IMR-90 (cell line): ENCODE measurements at regions not wholly inside any gene's neighbourhood (a gene's known extent, or its start where the extent isn't known, plus 50 kb on each side); places are given as distances from the start of the nearest gene placed in this dataset.

Experiments used
- ATAC-seq: fragments of 200-7000 bp; cut with Tn5 transposase; 2 replicates; pipeline ENCODE4 v1.9.1; 2020; ENCODE audit warnings: low read depth, mild to moderate bottlenecking, moderate library complexity
- BruUV-seq: library from RNA; stranded (reverse); fragments of 400-500 nt; replicated peaks from 2 replicates; lab custom pipeline; 2021; lab: Mats Ljungman, UMichigan
- CTCF ChIA-PET: fragments of 300-600 bp; formaldehyde crosslinking; extraction: SDS; loops from one replicate; lab custom pipeline; 2021; ENCODE audit warnings: antibody characterized with exemption; lab: Yijun Ruan, JAX
- POLR2A ChIA-PET: fragments of 300-600 bp; sonication (Branson Sonifier 250); formaldehyde crosslinking; loops from one replicate; lab custom pipeline; 2022; ENCODE audit warnings: antibody characterized with exemption; ENCODE audit not compliant: unreplicated experiment; lab: Charles Lee
- DNase-seq: peaks from one replicate; pipeline ENCODE4 v3.0.0; 2013
- H2AFZ ChIP-seq: replicated peaks from 2 replicates; pipeline ENCODE3; 2013; ENCODE audit warnings: low read length, mild to moderate bottlenecking; ENCODE audit not compliant: poor library complexity
- H2AK5ac ChIP-seq: 2 replicates; pipeline ENCODE4 v1.6.1; 2013; ENCODE audit warnings: low read depth, low read length, inconsistent platforms
- H2AK9ac ChIP-seq: replicated peaks from 2 replicates; pipeline ENCODE3; 2013; ENCODE audit warnings: mild to moderate bottlenecking, low read depth, low read length, moderate library complexity; ENCODE audit not compliant: poor library complexity
- H2BK120ac ChIP-seq: 2 replicates; pipeline ENCODE4 v1.6.1; 2013; ENCODE audit warnings: low read depth, low read length, inconsistent platforms
- H2BK15ac ChIP-seq: 3 replicates; pipeline ENCODE4 v1.6.1; 2013; ENCODE audit warnings: low read depth, low read length, inconsistent platforms
- H2BK20ac ChIP-seq: 2 replicates; pipeline ENCODE4 v1.6.1; 2013; ENCODE audit warnings: low read depth, mild to moderate bottlenecking, inconsistent platforms, low read length, moderate library complexity
- H2BK5ac ChIP-seq: 2 replicates; pipeline ENCODE4 v1.6.1; 2013; ENCODE audit warnings: mild to moderate bottlenecking, low read depth, low read length, inconsistent platforms; ENCODE audit not compliant: poor library complexity, severe bottlenecking
- H3K14ac ChIP-seq: replicated peaks from 2 replicates; pipeline ENCODE4 v1.6.1; 2013; ENCODE audit warnings: low read depth, low read length, inconsistent platforms
- H3K18ac ChIP-seq: 2 replicates; pipeline ENCODE4 v1.6.1; 2013; ENCODE audit warnings: low read depth, low read length, control low read depth
- H3K23ac ChIP-seq: 2 replicates; pipeline ENCODE4 v1.6.1; 2013; ENCODE audit warnings: low read depth, low read length, inconsistent platforms
- H3K27ac ChIP-seq: 2 replicates; pipeline ENCODE4 v1.5.1; 2013; ENCODE audit warnings: mild to moderate bottlenecking, control low read depth, low read length; ENCODE audit not compliant: insufficient read depth
- H3K27me3 ChIP-seq: 2 replicates; pipeline ENCODE4 v1.6.1; 2013; ENCODE audit warnings: low read length; ENCODE audit not compliant: control insufficient read depth, insufficient read depth
- H3K36me3 ChIP-seq: 2 replicates; pipeline ENCODE4 v1.6.1; 2013; ENCODE audit warnings: low read length, mixed read lengths; ENCODE audit not compliant: control insufficient read depth, insufficient read depth
- H3K4ac ChIP-seq: 2 replicates; pipeline ENCODE4 v1.6.1; 2013; ENCODE audit warnings: low read depth, low read length, inconsistent platforms
- H3K4me1 ChIP-seq: 2 replicates; pipeline ENCODE4 v1.6.1; 2013; ENCODE audit warnings: low read length, mixed read lengths; ENCODE audit not compliant: control insufficient read depth, insufficient read depth
- H3K4me2 ChIP-seq: 2 replicates; pipeline ENCODE4 v1.6.1; 2013; ENCODE audit warnings: low read depth, mild to moderate bottlenecking, control low read depth, low read length, moderate library complexity
- H3K4me3 ChIP-seq: 2 replicates; pipeline ENCODE4 v1.5.1; 2013; ENCODE audit warnings: low read depth, mild to moderate bottlenecking, control low read depth, low read length, moderate library complexity; ENCODE audit not compliant: insufficient read depth
- H3K56ac ChIP-seq: 2 replicates; pipeline ENCODE4 v1.6.1; 2013; ENCODE audit warnings: low read length, inconsistent platforms; ENCODE audit not compliant: insufficient read depth; ENCODE audit errors: extremely low read depth
- H3K79me1 ChIP-seq, 2 experiments: 2 replicates each; pipeline ENCODE4 v1.6.1; 2013; ENCODE audit warnings: low read length in 2 of 2, inconsistent platforms in 1 of 2, low read depth in 1 of 2
- H3K9ac ChIP-seq: 2 replicates; pipeline ENCODE4 v1.6.1; 2013; ENCODE audit warnings: low read depth, low read length, control low read depth
- H3K9me1 ChIP-seq: 2 replicates; pipeline ENCODE4 v1.6.1; 2013; ENCODE audit warnings: low read length, inconsistent platforms; ENCODE audit not compliant: insufficient read depth
- H3K9me3 ChIP-seq: 2 replicates; pipeline ENCODE4 v1.6.1; 2013; ENCODE audit warnings: low read length; ENCODE audit not compliant: control insufficient read depth, insufficient read depth
- H4K20me1 ChIP-seq: 2 replicates; pipeline ENCODE4 v1.6.1; 2013; ENCODE audit warnings: low read length, inconsistent platforms; ENCODE audit not compliant: insufficient read depth
- H4K5ac ChIP-seq: 2 replicates; pipeline ENCODE4 v1.6.1; 2013; ENCODE audit warnings: mild to moderate bottlenecking, low read depth, low read length, control low read depth
- H4K8ac ChIP-seq, 2 experiments: 2 replicates each; pipeline ENCODE4 v1.6.1; 2013; ENCODE audit warnings: low read depth in 2 of 2, low read length in 2 of 2, control low read depth in 1 of 2, inconsistent platforms in 1 of 2
- H4K91ac ChIP-seq: 2 replicates; pipeline ENCODE4 v1.6.1; 2013; ENCODE audit warnings: low read depth, low read length, inconsistent platforms; ENCODE audit not compliant: insufficient read depth
- MAFK ChIP-seq: IDR thresholded peaks from 2 replicates; pipeline ENCODE4 v1.6.1; 2012; ENCODE audit warnings: low read depth, low read length, improper control_type of control experiment
- WGBS, 2 experiments: methylation state at CpG; one replicate each; pipeline versions ENCODE4 v1.1.5 to v1.1.7; 2013; ENCODE audit warnings: missing lambda C conversion rate in 2 of 2; ENCODE audit not compliant: insufficient read length in 1 of 2; ENCODE audit errors: extremely low coverage in 2 of 2; 5-methylcytosine and 5-hydroxymethylcytosine counted together
- dilution Hi-C: fragments of 300-500 bp; cut with HindIII; formaldehyde crosslinking; loops from one replicate; pipeline ENCODE4 v1.14.3; 2018; ENCODE audit warnings: low sequenced_read_pairs; ENCODE audit not compliant: unreplicated experiment
- in situ Hi-C: fragments of 300-500 bp; cut with MboI; formaldehyde crosslinking; loops from 3 replicates; pipeline ENCODE4 v1.14.3; 2019; ENCODE audit warnings: low sequenced_read_pairs, inconsistent platforms, mixed read lengths
- intact Hi-C: fragments of 100-400 bp; cut with micrococcal nuclease; formaldehyde crosslinking; loops from 2 replicates; pipeline ENCODE4 v1.10.0; 2022
- TF ChIP-seq, protein P1 (sequence below): fragments of 150-350 bp; IDR thresholded peaks from 2 replicates; pipeline ENCODE4 v1.6.1; 2016; ENCODE audit warnings: low read depth, mild to moderate bottlenecking, low read length, moderate library complexity, borderline replicate concordance

DNA sequence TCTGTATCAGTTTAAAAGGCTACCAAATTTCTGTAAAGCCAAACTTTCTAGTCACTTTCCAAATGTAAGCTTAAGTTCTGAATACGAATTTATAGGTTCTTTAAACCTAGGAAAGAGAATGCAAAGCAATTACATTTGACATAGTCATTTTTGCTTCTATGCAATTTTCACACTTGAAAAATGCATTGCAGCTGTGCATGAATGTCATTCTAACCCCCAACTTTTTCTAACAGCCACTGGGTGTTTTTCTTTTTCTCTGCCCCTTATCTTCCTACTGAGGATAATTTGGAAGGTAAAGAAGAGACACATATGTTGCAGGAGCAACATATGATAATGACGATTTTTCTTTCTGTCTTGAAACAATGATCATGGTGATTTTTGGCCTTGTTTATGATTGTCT is 537.5 kb downstream of the SPRY1 start:
- Histone ChIP-seq H3K23ac (no peak overlapping the region), H3K9ac (no peak overlapping the region), H2AFZ (no peak overlapping the region), H4K8ac (no peak overlapping the region), H3K56ac (no peak overlapping the region), H3K4me3 (no peak overlapping the region), H3K27me3 (no peaks in the 10 kb centered on the region), H3K9me1 (no peaks in the 10 kb centered on the region), H3K18ac (no peak overlapping the region), H4K91ac (no peak overlapping the region), H3K79me1 (no peaks in the 10 kb centered on the region), H2BK5ac (no peak overlapping the region), H3K9me3 (no peaks in the 10 kb centered on the region), H2BK20ac (no peak overlapping the region), H2BK120ac (no peak overlapping the region), H3K36me3 (no peaks in the 10 kb centered on the region), H4K20me1 (no peaks in the 10 kb centered on the region), H3K27ac (no peak overlapping the region), H2AK9ac (no peak overlapping the region), H2BK15ac (no peak overlapping the region), H3K14ac (no peak overlapping the region), H3K4me2 (no peak overlapping the region), H3K4ac (no peak overlapping the region), H3K4me1 (peaks cover 4% of the 10 kb centered on the region; the same call in 1 of the 2 replicates), H4K5ac (no peak overlapping the region), H2AK5ac (no peak overlapping the region)
- ChIA-PET CTCF (no interaction called here), POLR2A (no interaction called here)
- no peak for ATAC-seq
- TF ChIP-seq, protein P1, sequence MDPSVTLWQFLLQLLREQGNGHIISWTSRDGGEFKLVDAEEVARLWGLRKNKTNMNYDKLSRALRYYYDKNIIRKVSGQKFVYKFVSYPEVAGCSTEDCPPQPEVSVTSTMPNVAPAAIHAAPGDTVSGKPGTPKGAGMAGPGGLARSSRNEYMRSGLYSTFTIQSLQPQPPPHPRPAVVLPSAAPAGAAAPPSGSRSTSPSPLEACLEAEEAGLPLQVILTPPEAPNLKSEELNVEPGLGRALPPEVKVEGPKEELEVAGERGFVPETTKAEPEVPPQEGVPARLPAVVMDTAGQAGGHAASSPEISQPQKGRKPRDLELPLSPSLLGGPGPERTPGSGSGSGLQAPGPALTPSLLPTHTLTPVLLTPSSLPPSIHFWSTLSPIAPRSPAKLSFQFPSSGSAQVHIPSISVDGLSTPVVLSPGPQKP = no peak
- TF ChIP-seq MAFK = no peak
- BruUV-seq = no TSS peak
- in situ Hi-C loops (no loop called here), intact Hi-C loops (no loop called here), dilution Hi-C loops (no loop called here)
- DNase-seq = no peak
- WGBS, 2 experiments = no CpG with 5 or more reads among the region's 2 CpGs
